Smooth muscle cell (in vitro differentiated cells): ENCODE measurements at regions not wholly inside any gene's neighbourhood (a gene's known extent, or its start where the extent isn't known, plus 50 kb on each side); places are given as distances from the start of the nearest gene placed in this dataset.

Experiments used
- DNase-seq: peaks from one replicate; lab custom pipeline; 2025; ENCODE audit not compliant: unreplicated experiment; lab: John Stamatoyannopoulos, UW
- H2AFZ ChIP-seq: fragments of 200-600 bp; sonication (generic); 2 replicates; pipeline ENCODE4 v1.6.0; 2016; ENCODE audit warnings: antibody characterized with exemption, low read depth, mild to moderate bottlenecking
- H3F3A ChIP-seq: fragments of 200-600 bp; sonication (generic); 2 replicates; pipeline ENCODE4 v1.6.0; 2017; ENCODE audit warnings: antibody characterized with exemption, low read depth
- H3K27ac ChIP-seq: fragments of 200-600 bp; sonication (generic); 2 replicates; pipeline ENCODE4 v1.5.1; 2016; ENCODE audit warnings: low read depth, mild to moderate bottlenecking
- H3K27me3 ChIP-seq: fragments of 200-600 bp; sonication (generic); 2 replicates; pipeline ENCODE4 v1.6.1; 2016; ENCODE audit warnings: low read depth, mild to moderate bottlenecking
- H3K36me3 ChIP-seq: fragments of 200-600 bp; sonication (generic); 2 replicates; pipeline ENCODE4 v1.5.1; 2016; ENCODE audit warnings: low read depth
- H3K4me1 ChIP-seq: fragments of 200-600 bp; sonication (generic); 2 replicates; pipeline ENCODE4 v1.5.1; 2016; ENCODE audit warnings: low read depth
- H3K4me2 ChIP-seq: fragments of 200-600 bp; sonication (generic); 2 replicates; pipeline ENCODE4 v1.6.0; 2016; ENCODE audit warnings: mild to moderate bottlenecking
- H3K4me3 ChIP-seq: fragments of 200-600 bp; sonication (generic); 2 replicates; pipeline ENCODE4 v1.5.1; 2016; ENCODE audit warnings: mild to moderate bottlenecking
- H3K79me2 ChIP-seq: fragments of 200-600 bp; sonication (generic); 2 replicates; pipeline ENCODE4 v1.6.0; 2016; ENCODE audit warnings: low read depth, mild to moderate bottlenecking
- H3K9ac ChIP-seq: fragments of 200-600 bp; sonication (generic); 2 replicates; pipeline ENCODE4 v1.6.0; 2016; ENCODE audit warnings: low read depth
- H3K9me3 ChIP-seq: fragments of 200-600 bp; sonication (generic); replicated peaks from 2 replicates; pipeline ENCODE4 v1.5.1; 2016; ENCODE audit warnings: low read depth
- H4K20me1 ChIP-seq: fragments of 200-600 bp; sonication (generic); 2 replicates; pipeline ENCODE4 v1.6.0; 2016; ENCODE audit warnings: low read depth
- CTCF ChIP-seq: fragments of 200-600 bp; sonication (generic); IDR thresholded peaks from 2 replicates; pipeline ENCODE4 v1.5.1; 2017; ENCODE audit warnings: borderline replicate concordance, mild to moderate bottlenecking, antibody characterized with exemption; ENCODE audit not compliant: insufficient read depth, poor library complexity, severe bottlenecking
- WGBS: methylation state at CpG from one replicate; pipeline ENCODE4 v1.1.7; 2016; ENCODE audit warnings: low lambda C conversion rate; 5-methylcytosine and 5-hydroxymethylcytosine counted together

- Histone ChIP-seq H3K4me2 (no peak overlapping the region), H3K9ac (no peak overlapping the region), H3K4me3 (no peak overlapping the region), H3K27me3 (no peaks in the 10 kb centered on the region), H3K4me1 (no peaks in the 10 kb centered on the region), H3F3A (no peaks in the 10 kb centered on the region), H3K27ac (no peak overlapping the region), H3K79me2 (no peaks in the 10 kb centered on the region), H3K36me3 (no peaks in the 10 kb centered on the region), H3K9me3 (no peaks in the 10 kb centered on the region), H2AFZ (no peak overlapping the region), H4K20me1 (no peaks in the 10 kb centered on the region)
- no peak for TF ChIP-seq CTCF
- no peak for DNase-seq
- WGBS, result 72% methylated on average over 5 of the region's 5 CpGs
These were observed 295.1 kb downstream of the GBA3 start for GRCh38 chr4:22987870-22988269.

DNA sequence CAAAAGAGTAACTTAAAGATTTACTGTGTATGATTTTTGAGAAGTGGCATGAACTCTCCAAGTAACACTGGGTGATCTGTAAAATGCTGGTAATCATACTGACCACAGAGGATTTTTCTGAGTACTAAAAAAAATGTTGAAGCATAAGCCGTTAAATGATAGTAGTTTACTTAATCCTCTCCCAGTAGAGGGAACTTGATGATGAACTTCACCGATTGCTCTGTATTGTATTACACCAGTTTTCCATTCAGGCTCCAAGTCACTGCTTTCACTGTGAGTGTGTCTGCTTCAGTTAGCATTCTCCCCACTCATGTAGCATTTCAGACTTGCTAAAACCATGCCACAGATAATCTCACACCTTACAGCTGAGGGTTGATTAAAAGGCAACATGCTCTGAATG is 294.1 kb downstream of the GBA3 start:
- Histone ChIP-seq H3K4me2 (no peak overlapping the region), H2AFZ (no peak overlapping the region), H3K27ac (no peak overlapping the region)

DNA sequence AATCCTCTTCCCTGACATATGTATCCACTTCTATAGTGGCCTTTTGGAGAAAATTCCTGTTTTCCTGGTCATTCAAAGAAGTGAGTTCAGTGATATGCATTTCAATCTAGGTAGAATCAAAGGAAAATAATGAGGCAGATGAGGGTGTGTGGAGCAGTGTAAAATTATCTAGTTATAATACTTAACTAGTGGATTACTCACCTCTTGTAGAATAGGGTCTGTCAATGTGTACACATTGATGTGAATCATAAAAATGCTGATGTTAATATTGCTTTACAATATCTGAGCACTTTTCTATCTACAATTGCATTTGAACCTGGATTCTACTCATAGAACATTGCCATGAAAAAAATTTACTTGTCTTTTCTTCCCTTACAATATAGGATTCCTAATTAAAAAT is 293.5 kb downstream of the GBA3 start:
- no peaks in the 10 kb centered on the region for H3K36me3 ChIP-seq
- H3K27ac ChIP-seq, result no peak overlapping the region
- H3K27me3 ChIP-seq, result no peaks in the 10 kb centered on the region
- H3K4me3 ChIP-seq, result no peak overlapping the region
- no peak overlapping the region for H3K4me2 ChIP-seq
- no peaks in the 10 kb centered on the region for H4K20me1 ChIP-seq
- no peak overlapping the region for H2AFZ ChIP-seq
- DNase-seq, result no peak
- H3K4me1 ChIP-seq, result no peaks in the 10 kb centered on the region
- H3K9ac ChIP-seq, result no peak overlapping the region
- TF ChIP-seq CTCF, result no peak
- H3F3A ChIP-seq, result no peaks in the 10 kb centered on the region
- no peaks in the 10 kb centered on the region for H3K9me3 ChIP-seq
- H3K79me2 ChIP-seq, result no peaks in the 10 kb centered on the region

More for the DNA sequence above, 294.1 kb downstream of the GBA3 start:
- 74% methylated on average over 2 of the region's 2 CpGs for WGBS
- Histone ChIP-seq H4K20me1 (no peaks in the 10 kb centered on the region), H3K79me2 (no peaks in the 10 kb centered on the region), H3K4me3 (no peak overlapping the region), H3K4me1 (no peaks in the 10 kb centered on the region), H3F3A (no peaks in the 10 kb centered on the region), H3K36me3 (no peaks in the 10 kb centered on the region), H3K27me3 (no peaks in the 10 kb centered on the region), H3K9ac (no peak overlapping the region), H3K9me3 (no peaks in the 10 kb centered on the region)
- TF ChIP-seq CTCF, result no peak
- no peak for DNase-seq

DNA sequence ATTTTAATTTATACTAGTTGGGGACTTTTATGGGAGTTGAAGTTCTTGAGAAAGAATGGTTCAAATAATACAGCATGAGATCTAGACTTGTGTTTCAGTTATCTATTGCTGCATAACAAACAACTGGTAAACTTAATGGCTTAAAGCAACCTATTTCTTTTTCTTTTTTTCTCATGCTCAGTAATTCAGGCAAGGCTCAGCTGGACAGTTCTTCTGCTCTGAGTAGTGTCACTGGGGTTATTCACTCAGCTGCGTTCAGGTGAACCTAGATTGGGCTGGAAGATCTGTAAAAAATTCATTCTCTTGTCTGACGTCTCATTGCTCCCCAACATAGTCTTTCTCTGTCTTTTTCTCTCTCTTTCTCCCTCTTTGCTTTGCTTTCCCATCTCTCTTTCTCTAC is 291.7 kb downstream of the GBA3 start:
- no peaks in the 10 kb centered on the region for H3K79me2 ChIP-seq
- WGBS, result 89% methylated on average over 2 of the region's 2 CpGs

More for the DNA sequence above, 291.7 kb downstream of the GBA3 start:
- no peak overlapping the region for H3K9ac ChIP-seq
- H3K36me3 ChIP-seq, result no peaks in the 10 kb centered on the region
- no peaks in the 10 kb centered on the region for H3K4me1 ChIP-seq
- H3K4me2 ChIP-seq, result no peak overlapping the region
- TF ChIP-seq CTCF, result no peak
- no peaks in the 10 kb centered on the region for H4K20me1 ChIP-seq
- H3K27me3 ChIP-seq, result no peaks in the 10 kb centered on the region
- no peak overlapping the region for H3K4me3 ChIP-seq
- no peaks in the 10 kb centered on the region for H3K9me3 ChIP-seq
- no peak overlapping the region for H2AFZ ChIP-seq
- no peaks in the 10 kb centered on the region for H3F3A ChIP-seq
- no peak for DNase-seq
- no peak overlapping the region for H3K27ac ChIP-seq
